ENCODE measurements at regions not wholly inside any gene's neighbourhood (a gene's known extent, or its start where the extent isn't known, plus 50 kb on each side); places are given as distances from the start of the nearest gene placed in this dataset.

GRCh38 chr1:216960716-216961115 is 237.5 kb upstream of the ESRRG start:
- Histone ChIP-seq H3K4me3 (no peak overlapping the region), H3K27me3 (ENCODE audit: low read depth) (no peaks in the 10 kb centered on the region), H3K36me3 (no peaks in the 10 kb centered on the region), H3K27ac (no peak overlapping the region), H3K9me3 (no peaks in the 10 kb centered on the region), H3K4me1 (no peaks in the 10 kb centered on the region)
- intact Hi-C loops (cut with DNase I) = no loop called here
- ATAC-seq (no peak), DNase-seq (no peak)
- TF ChIP-seq CTCF (IDR thresholded peaks at IDR 0.05) = no peak

GRCh38 chr1:216958569-216958968 is 235.3 kb upstream of the ESRRG start:
- TF ChIP-seq CTCF (IDR thresholded peaks at IDR 0.05) = no peak
- ATAC-seq (no peak), DNase-seq (no peak)
- no peaks in the 10 kb centered on the region for H3K36me3 ChIP-seq
- no peaks in the 10 kb centered on the region for H3K9me3 ChIP-seq
- no peaks in the 10 kb centered on the region for H3K4me1 ChIP-seq
- no peak overlapping the region for H3K4me3 ChIP-seq
- H3K27ac ChIP-seq = no peak overlapping the region
- intact Hi-C loops (cut with DNase I) = no loop called here
- no peaks in the 10 kb centered on the region for H3K27me3 ChIP-seq (ENCODE audit: low read depth)

- no peaks in the 10 kb centered on the region for H3K36me3 ChIP-seq
- no peak overlapping the region for H3K27ac ChIP-seq
- H3K4me1 ChIP-seq = no peaks in the 10 kb centered on the region
- H3K27me3 ChIP-seq (ENCODE audit: low read depth) = no peaks in the 10 kb centered on the region
- H3K9me3 ChIP-seq = no peaks in the 10 kb centered on the region
- TF ChIP-seq CTCF (IDR thresholded peaks at IDR 0.05) = no peak
- DNase-seq (no peak), ATAC-seq (no peak)
- H3K4me3 ChIP-seq = no peak overlapping the region
- intact Hi-C loops (cut with DNase I) = no loop called here
Observed at GRCh38 chr1:216953495-216953894, 230.3 kb upstream of the ESRRG start.

GRCh38 chr1:216952864-216953263 is 229.6 kb upstream of the ESRRG start:
- DNase-seq (no peak), ATAC-seq (no peak)
- Histone ChIP-seq H3K4me3 (no peak overlapping the region), H3K4me1 (no peaks in the 10 kb centered on the region), H3K9me3 (no peaks in the 10 kb centered on the region), H3K36me3 (no peaks in the 10 kb centered on the region), H3K27ac (no peak overlapping the region), H3K27me3 (ENCODE audit: low read depth) (no peaks in the 10 kb centered on the region)
- no peak for TF ChIP-seq CTCF (IDR thresholded peaks at IDR 0.05)
- intact Hi-C loops (cut with DNase I) = no loop called here

- Histone ChIP-seq H3K36me3 (no peaks in the 10 kb centered on the region), H3K9me3 (no peaks in the 10 kb centered on the region), H3K27me3 (ENCODE audit: low read depth) (no peaks in the 10 kb centered on the region), H3K4me3 (no peak overlapping the region), H3K4me1 (no peaks in the 10 kb centered on the region), H3K27ac (no peak overlapping the region)
- DNase-seq (no peak), ATAC-seq (no peak)
- TF ChIP-seq CTCF (IDR thresholded peaks at IDR 0.05) = no peak
- intact Hi-C loops (cut with DNase I) = no loop called here
Observed at GRCh38 chr1:216945538-216946080, 222.4 kb upstream of the ESRRG start.

All from lower lobe of right lung (tissue), 2 donors.